ENCODE measurements at regions not wholly inside any gene's neighbourhood (a gene's known extent, or its start where the extent isn't known, plus 50 kb on each side); places are given as distances from the start of the nearest gene placed in this dataset.
A peak's percentile ranks its signal among the peaks of the same experiment; 100 is the strongest.

DNA sequence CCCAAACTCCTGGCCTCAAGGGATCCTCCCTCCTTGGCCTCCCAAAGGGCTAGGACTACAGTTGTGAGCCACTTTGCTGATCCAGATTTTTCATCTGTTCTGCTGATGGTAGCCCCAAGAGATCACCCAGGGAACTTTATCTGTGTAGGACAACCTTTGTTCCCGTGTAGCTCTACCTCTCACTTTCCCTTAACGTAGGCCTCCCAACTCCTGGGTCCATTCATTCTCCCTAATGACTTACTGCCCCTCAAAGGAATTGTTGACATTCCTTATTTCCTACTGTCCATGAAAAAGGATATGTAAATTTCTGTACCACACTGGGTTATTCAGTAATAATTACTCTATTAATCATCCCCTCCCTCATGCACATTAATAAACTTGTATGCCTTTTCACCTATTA is 51.0 kb upstream of the PHF24 start:
- TF ChIP-seq CTCF (IDR thresholded peaks at IDR 0.05): no peak

GRCh38 chr9:34899535-34900158 is 58.4 kb upstream of the PHF24 start:
- H3K27ac ChIP-seq: no peak overlapping the region
- no peaks in the 10 kb centered on the region for H3K4me1 ChIP-seq
- TF ChIP-seq CTCF (IDR thresholded peaks at IDR 0.05): peak; percentile 75 to 95
- DNase-seq (peak; percentile 61 to 83 (median 74)), ATAC-seq (peak; percentile 100)
- no peak overlapping the region for H3K4me3 ChIP-seq
- H3K27me3 ChIP-seq: peaks cover 0 to 40% of the 10 kb centered on the region in 2 donors
- intact Hi-C loops (cut with DNase I): loop anchor here in 1 of 2 donors (10.0 kb wide), 3 partner anchors 85 to 485 kb away; partner anchors contain the start of genes DNAJB5 and PIGO
- no peaks in the 10 kb centered on the region for H3K36me3 ChIP-seq
- H3K9me3 ChIP-seq: no peaks in the 10 kb centered on the region

More for the DNA sequence above, 51.0 kb upstream of the PHF24 start:
- peaks cover 0 to 13% of the 10 kb centered on the region in 2 donors for H3K27me3 ChIP-seq
- H3K36me3 ChIP-seq: no peaks in the 10 kb centered on the region
- H3K27ac ChIP-seq: no peak overlapping the region
- ATAC-seq: no peak
- H3K9me3 ChIP-seq: no peaks in the 10 kb centered on the region
- no peak for DNase-seq
- no peak overlapping the region for H3K4me3 ChIP-seq
- intact Hi-C loops (cut with DNase I): loop anchor here in 1 of 2 donors (10.0 kb wide), 2 partner anchors 78 to 478 kb away; partner anchors contain the start of gene DNAJB5
- no peaks in the 10 kb centered on the region for H3K4me1 ChIP-seq

DNA sequence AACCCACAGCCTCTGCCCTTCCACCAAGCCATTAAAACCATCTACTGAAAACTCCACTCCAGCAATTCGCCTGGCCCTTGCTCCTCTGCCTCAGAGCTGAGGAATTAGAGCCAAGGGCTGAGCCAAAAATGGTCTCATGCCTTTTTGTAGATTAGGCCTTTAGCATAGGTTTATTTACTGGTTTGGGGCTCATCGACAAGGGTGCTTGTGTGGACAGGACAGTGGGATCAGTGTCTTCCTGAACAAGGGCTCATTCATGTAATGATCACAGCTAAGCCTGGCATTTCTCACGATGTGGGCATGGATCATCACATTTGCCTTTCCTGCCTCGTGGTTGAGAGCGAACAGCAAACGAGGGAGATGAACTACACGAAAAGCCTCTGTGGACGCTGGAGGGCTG is 59.2 kb upstream of the PHF24 start:
- Histone ChIP-seq H3K4me1 (no peaks in the 10 kb centered on the region), H3K9me3 (no peaks in the 10 kb centered on the region), H3K27ac (no peak overlapping the region), H3K27me3 (peaks cover 0 to 41% of the 10 kb centered on the region in 2 donors), H3K36me3 (no peaks in the 10 kb centered on the region), H3K4me3 (no peak overlapping the region)
- no peak for ATAC-seq
- TF ChIP-seq CTCF (IDR thresholded peaks at IDR 0.05): no peak
- intact Hi-C loops (cut with DNase I): loop anchor here in 1 of 2 donors (10.0 kb wide), 1 partner anchor 196 kb away; the partner anchor contains the start of gene PIGO
- DNase-seq: no peak

DNA sequence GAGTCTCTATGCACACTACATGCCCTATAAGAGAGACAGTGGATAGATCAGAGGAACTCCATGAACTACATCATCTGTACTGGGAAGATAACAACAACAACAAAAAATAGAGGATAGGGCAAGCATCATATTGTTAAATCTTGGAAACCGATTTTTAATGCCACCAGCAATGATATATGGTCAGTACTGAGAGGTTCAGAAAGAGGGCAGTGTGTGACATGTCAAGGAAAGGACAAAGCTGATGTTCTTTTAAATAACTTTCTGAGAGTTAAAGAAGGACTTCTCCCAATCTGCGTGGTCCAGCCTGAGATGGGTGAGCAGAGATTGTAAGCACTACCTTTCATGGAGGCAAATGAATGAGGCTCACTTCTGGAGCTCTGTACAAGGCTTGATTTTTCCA is 62.0 kb upstream of the PHF24 start:
- no peak for ATAC-seq

More for the DNA sequence above, 62.0 kb upstream of the PHF24 start:
- Histone ChIP-seq H3K27ac (no peak overlapping the region), H3K36me3 (no peaks in the 10 kb centered on the region), H3K9me3 (no peaks in the 10 kb centered on the region), H3K27me3 (peaks cover 0 to 41% of the 10 kb centered on the region in 2 donors), H3K4me3 (no peak overlapping the region), H3K4me1 (no peaks in the 10 kb centered on the region)
- no peak for DNase-seq
- no peak for TF ChIP-seq CTCF (IDR thresholded peaks at IDR 0.05)
- intact Hi-C loops (cut with DNase I): loop anchor here in 1 of 2 donors (10.0 kb wide), 1 partner anchor 199 kb away; the partner anchor contains the start of gene PIGO

All from left lung (tissue), 4 donors.